GM12874 (cell line): ENCODE measurements at regions not wholly inside any gene's neighbourhood (a gene's known extent, or its start where the extent isn't known, plus 50 kb on each side); places are given as distances from the start of the nearest gene placed in this dataset.

Source experiments
- CTCF ChIP-seq: IDR thresholded peaks from 2 replicates; pipeline ENCODE4 v1.5.1; 2011; ENCODE audit warnings: low read depth, mild to moderate bottlenecking, control low read depth, low read length, moderate library complexity; ENCODE audit not compliant: insufficient read depth

- no peak for TF ChIP-seq CTCF
Measured at GRCh38 chr22:27065279-27065678, 407.9 kb downstream of the MIAT start.

- no peak for TF ChIP-seq CTCF
Measured at GRCh38 chr22:27066856-27067255, 409.5 kb downstream of the MIAT start.

DNA sequence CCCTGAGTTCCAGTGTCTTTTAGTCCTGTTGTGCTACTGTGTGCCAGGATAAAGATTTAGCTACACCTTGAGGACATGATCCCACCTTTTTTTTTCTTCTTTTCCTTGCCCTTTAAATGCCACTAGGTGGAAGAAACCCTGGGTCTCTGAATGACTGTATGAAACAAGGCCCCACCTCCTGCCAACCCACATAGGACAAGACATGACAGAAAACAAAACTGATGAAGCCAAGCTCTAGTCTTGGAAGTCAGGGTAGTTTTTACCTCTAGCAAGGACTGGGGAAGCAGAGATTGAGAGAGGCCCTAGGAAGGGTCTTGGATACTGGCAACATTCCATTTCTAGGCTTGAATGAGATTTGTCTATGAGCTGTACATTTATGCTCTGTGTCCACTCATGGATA lies 410.7 kb downstream of the MIAT start:
- no peak for TF ChIP-seq CTCF

DNA sequence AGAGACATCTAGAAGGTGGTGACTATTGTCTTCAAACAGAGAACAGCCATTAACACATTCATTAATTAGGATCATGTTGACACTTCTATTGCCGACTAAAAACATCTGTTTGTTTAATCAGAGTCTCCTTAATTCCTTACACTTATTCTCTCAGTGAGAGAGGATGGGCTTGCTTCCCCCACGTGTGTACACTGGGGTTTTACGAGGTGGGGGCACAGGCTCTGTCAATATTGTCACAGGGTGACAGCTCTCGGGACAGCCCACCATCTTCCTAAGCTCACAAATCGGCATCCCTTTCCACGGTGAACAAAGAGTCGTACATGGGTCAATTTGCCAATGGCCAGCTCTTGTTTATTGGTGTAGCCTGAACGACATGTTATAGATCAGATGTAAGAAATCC lies 413.2 kb downstream of the MIAT start:
- TF ChIP-seq CTCF = no peak

GRCh38 chr22:27073601-27074425 lies 416.4 kb downstream of the MIAT start:
- no peak for TF ChIP-seq CTCF

DNA sequence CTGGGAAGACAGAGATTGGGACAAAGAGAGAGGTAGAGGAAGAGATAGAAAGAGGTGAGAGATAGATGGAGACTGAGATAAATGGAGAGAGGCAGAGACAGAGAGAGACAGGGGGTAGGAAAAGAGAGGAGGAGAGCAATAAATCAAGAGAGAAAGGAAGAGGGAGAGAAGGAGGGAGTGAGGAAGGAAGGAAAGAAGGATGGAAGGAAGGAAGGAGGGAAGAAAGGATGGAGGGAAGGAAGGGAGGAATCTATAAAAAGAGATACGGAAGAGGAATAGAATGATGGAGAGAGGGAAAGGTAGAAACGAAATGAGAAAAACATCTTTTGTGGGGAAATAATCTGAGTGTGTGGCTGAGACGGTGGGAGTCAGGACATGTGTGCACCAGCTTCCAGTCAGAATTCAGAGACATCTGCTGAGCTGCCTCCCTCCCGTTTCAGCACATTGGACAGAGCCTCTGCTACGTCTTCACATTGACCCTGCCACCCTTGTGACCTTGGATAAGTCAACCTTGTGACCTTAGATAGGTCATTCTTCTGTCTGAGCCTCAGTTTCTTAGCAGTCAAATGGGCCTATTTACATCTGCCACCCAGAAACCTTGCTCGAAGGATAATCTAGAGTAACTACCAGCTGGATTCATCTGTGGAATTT lies 417.8 kb downstream of the MIAT start:
- TF ChIP-seq CTCF = no peak

- TF ChIP-seq CTCF = no peak
Measured at GRCh38 chr22:27075891-27076290, 418.5 kb downstream of the MIAT start.
